Mesothelial cell of epicardium (in vitro differentiated cells): ENCODE measurements at regions not wholly inside any gene's neighbourhood (a gene's known extent, or its start where the extent isn't known, plus 50 kb on each side); places are given as distances from the start of the nearest gene placed in this dataset.

Source experiments
- DNase-seq, 2 experiments: peaks; one replicate each; pipeline ENCODE4 v3.0.0; 2021; ENCODE audit warnings: low spot score in 2 of 2; ENCODE audit not compliant: unreplicated experiment in 2 of 2
- H3K27ac Mint-ChIP-seq: 2 replicates; pipeline ENCODE4 v1.8.0; 2021; ENCODE audit warnings: mixed read lengths
- H3K27me3 Mint-ChIP-seq: 2 replicates; pipeline ENCODE4 v1.8.0; 2021; ENCODE audit warnings: low read depth, mixed read lengths
- H3K36me3 Mint-ChIP-seq: 2 replicates; pipeline ENCODE4 v1.8.0; 2021; ENCODE audit warnings: mixed read lengths
- H3K4me1 Mint-ChIP-seq: 2 replicates; pipeline ENCODE4 v1.8.0; 2021; ENCODE audit warnings: mixed read lengths
- H3K4me3 Mint-ChIP-seq: 2 replicates; pipeline ENCODE4 v1.8.0; 2021; ENCODE audit warnings: mild to moderate bottlenecking, moderate library complexity, mixed read lengths
- H3K9me3 Mint-ChIP-seq: 2 replicates; pipeline ENCODE4 v1.8.0; 2021; ENCODE audit warnings: mixed read lengths
- CTCF ChIP-seq: fragments of 200-600 bp; sonication (generic); IDR thresholded peaks from one replicate; pipeline ENCODE4 v1.5.0; 2021; ENCODE audit warnings: antibody characterized with exemption; ENCODE audit not compliant: unreplicated experiment

GRCh38 chr22:35479985-35480550 is 60.6 kb upstream of the RASD2 start:
- peak overlapping the region; percentile 83 for H3K27ac Mint-ChIP-seq
- peaks cover 54% of the 10 kb centered on the region for H3K4me1 Mint-ChIP-seq
- peaks cover 2% of the 10 kb centered on the region for H3K27me3 Mint-ChIP-seq
- no peak overlapping the region for H3K4me3 Mint-ChIP-seq
- DNase-seq: no peak
- TF ChIP-seq CTCF: no peak
- no peaks in the 10 kb centered on the region for H3K9me3 Mint-ChIP-seq
- no peaks in the 10 kb centered on the region for H3K36me3 Mint-ChIP-seq

- Mint-ChIP-seq H3K36me3 (no peaks in the 10 kb centered on the region), H3K27ac (peak overlapping the region; percentile 83), H3K4me1 (peaks cover 48% of the 10 kb centered on the region), H3K4me3 (no peak overlapping the region), H3K27me3 (peaks cover 2% of the 10 kb centered on the region), H3K9me3 (no peaks in the 10 kb centered on the region)
- DNase-seq: no peak
- no peak for TF ChIP-seq CTCF
These were observed 59.7 kb upstream of the RASD2 start for GRCh38 chr22:35480627-35481550.

GRCh38 chr22:35482311-35482710 is 58.3 kb upstream of the RASD2 start:
- no peak overlapping the region for H3K4me3 Mint-ChIP-seq
- H3K27ac Mint-ChIP-seq: no peak overlapping the region

GRCh38 chr22:35482974-35483373 is 57.7 kb upstream of the RASD2 start:
- no peak for TF ChIP-seq CTCF
- Mint-ChIP-seq H3K27ac (no peak overlapping the region), H3K9me3 (no peaks in the 10 kb centered on the region), H3K36me3 (no peaks in the 10 kb centered on the region), H3K27me3 (peaks cover 8% of the 10 kb centered on the region), H3K4me1 (peaks cover 33% of the 10 kb centered on the region), H3K4me3 (no peak overlapping the region)
- DNase-seq: no peak

More at GRCh38 chr22:35482311-35482710, 58.3 kb upstream of the RASD2 start:
- Mint-ChIP-seq H3K27me3 (peaks cover 7% of the 10 kb centered on the region), H3K4me1 (peaks cover 39% of the 10 kb centered on the region), H3K9me3 (no peaks in the 10 kb centered on the region), H3K36me3 (no peaks in the 10 kb centered on the region)
- no peak for DNase-seq
- TF ChIP-seq CTCF: no peak

GRCh38 chr22:35483730-35484129 is 56.9 kb upstream of the RASD2 start:
- H3K9me3 Mint-ChIP-seq: no peaks in the 10 kb centered on the region
- peaks cover 12% of the 10 kb centered on the region for H3K27me3 Mint-ChIP-seq
- no peak overlapping the region for H3K27ac Mint-ChIP-seq
- H3K4me1 Mint-ChIP-seq: peaks cover 26% of the 10 kb centered on the region
- H3K4me3 Mint-ChIP-seq: no peak overlapping the region
- no peaks in the 10 kb centered on the region for H3K36me3 Mint-ChIP-seq
- no peak for DNase-seq
- no peak for TF ChIP-seq CTCF
